ENCODE measurements at regions not wholly inside any gene's neighbourhood (a gene's known extent, or its start where the extent isn't known, plus 50 kb on each side); places are given as distances from the start of the nearest gene placed in this dataset.

DNA sequence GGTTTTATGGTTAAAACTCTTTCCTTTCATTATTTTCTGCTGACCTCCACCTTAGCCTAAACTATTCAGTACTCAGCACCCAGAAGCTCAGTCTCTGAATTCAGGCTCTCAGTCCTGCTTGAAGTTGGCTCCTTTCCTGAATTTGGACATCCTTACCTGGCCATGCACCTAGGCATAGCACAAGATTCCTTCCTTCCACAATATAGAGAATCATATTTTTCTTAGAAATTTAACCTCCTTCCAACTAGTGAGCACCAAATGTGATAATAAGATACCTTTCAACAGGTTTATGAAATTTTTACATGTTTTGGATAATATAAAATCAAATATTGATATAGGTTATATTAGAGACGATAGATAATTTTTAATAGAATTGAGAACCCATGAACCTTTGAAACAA lies 905.6 kb upstream of the GHITM start:
- H4K5ac ChIP-seq (ENCODE audit: insufficient read length, low read depth, low read length) = no peak overlapping the region
- H3K9me3 ChIP-seq (ENCODE audit: insufficient read depth in 2 of 2, low read depth in 1 of 2, low read length in 1 of 2) = no peaks in the 10 kb centered on the region
- H3K4me1 ChIP-seq (replicated peaks in 1 of 4; ENCODE audit: control insufficient read depth in 3 of 4, insufficient read depth in 4 of 4, low read length in 3 of 4) = 0 out of 7 replicates have a peak, but pooled peaks cover 0 to 2% (median 0%) of the 10 kb centered on the region in 4 experiments
- no peaks in the 10 kb centered on the region for H3K23me2 ChIP-seq (ENCODE audit: low read depth, low read length)
- H3K36me3 ChIP-seq (ENCODE audit: control insufficient read depth in 2 of 4, insufficient read depth in 4 of 4, low read length in 3 of 4) = no peaks in the 10 kb centered on the region
- H3K4ac ChIP-seq (replicated peaks; ENCODE audit: insufficient read length, low read depth, low read length) = no peak overlapping the region
- H2AK5ac ChIP-seq (ENCODE audit: low read depth, low read length) = no peak overlapping the region
- no peak overlapping the region for H2BK5ac ChIP-seq (ENCODE audit: low read depth, low read length)
- H3K79me2 ChIP-seq (ENCODE audit: control insufficient read depth in 1 of 2, insufficient read depth in 2 of 2, low read length in 2 of 2) = no peaks in the 10 kb centered on the region
- no peak overlapping the region for H2BK12ac ChIP-seq (ENCODE audit: low read depth, low read length)
- H3K79me1 ChIP-seq (ENCODE audit: low read depth, low read length) = no peaks in the 10 kb centered on the region
- TF ChIP-seq CEBPB (IDR thresholded peaks at IDR 0.05; ENCODE audit: low read depth, low read length) (no peak), KDM1A (IDR thresholded peaks at IDR 0.05; ENCODE audit: borderline replicate concordance, low read length) (no peak), PHF8 (conservative IDR thresholded peaks at IDR 0.05; ENCODE audit: low read depth, low read length) (no peak), TEAD4 (IDR thresholded peaks at IDR 0.05; ENCODE audit: low read depth, low read length) (no peak), SUZ12 (IDR thresholded peaks at IDR 0.05; ENCODE audit: low read length) (no peak), JUN (IDR thresholded peaks at IDR 0.05; ENCODE audit: low read depth, low read length) (no peak), TCF12 (IDR thresholded peaks at IDR 0.05; ENCODE audit: low read depth, low read length) (no peak), RNF2 (IDR thresholded peaks at IDR 0.05; ENCODE audit: borderline replicate concordance, low read depth, low read length, missing control alignments, poor library complexity, severe bottlenecking) (no peak), ZNF274 (IDR thresholded peaks at IDR 0.05; ENCODE audit: borderline replicate concordance, extremely low read depth, low read length) (no peak), EP300 (IDR thresholded peaks at IDR 0.05; ENCODE audit: borderline replicate concordance in 1 of 2, low read depth in 2 of 2, low read length in 2 of 2) (no peak), RFX5 (IDR thresholded peaks at IDR 0.05; ENCODE audit: borderline replicate concordance, low read depth, low read length) (no peak), NRF1 (IDR thresholded peaks at IDR 0.05; ENCODE audit: low read depth, low read length) (no peak)
- WGBS, 2 experiments (ENCODE audit: extremely low coverage in 1 of 2, insufficient coverage in 1 of 2, insufficient read length in 1 of 2, insufficient replicate concordance in 2 of 2, low coverage in 1 of 2, low lambda C conversion rate in 2 of 2, missing lambda C conversion rate in 1 of 2) = 96% methylated on average over 1 of the region's 1 CpG; no CpG with 5 or more reads in 1 of the 2 experiments
- CTCF ChIA-PET (ENCODE audit: partially characterized antibody) = interaction anchor here (0.5 kb wide), 1 partner anchor 525 kb away, joined by 3 read pairs; no protein-coding TSS in a partner anchor
- no peak overlapping the region for H3K4me3 ChIP-seq (ENCODE audit: extremely low read depth in 1 of 4, insufficient read depth in 2 of 4, low read depth in 3 of 4, low read length in 4 of 4)
- no peaks in the 10 kb centered on the region for H3K27me3 ChIP-seq (replicated peaks in 1 of 4; ENCODE audit: control insufficient read depth in 3 of 4, extremely low read depth in 1 of 4, insufficient read depth in 3 of 4, low read length in 3 of 4)
- H2BK20ac ChIP-seq (ENCODE audit: low read length) = no peak overlapping the region
- H2BK15ac ChIP-seq (ENCODE audit: low read length) = no peak overlapping the region
- no peak overlapping the region for H4K91ac ChIP-seq (replicated peaks; ENCODE audit: insufficient read length, low read length)
- no peak overlapping the region for H3K23ac ChIP-seq (ENCODE audit: insufficient read length)
- no peak overlapping the region for H3K56ac ChIP-seq (replicated peaks; ENCODE audit: insufficient read length, low read depth, low read length)
- FAIRE-seq (no peak), DNase-seq (ENCODE audit: low read depth in 1 of 2, low spot score in 2 of 2) (no peak)
- H2AFZ ChIP-seq (ENCODE audit: low read length) = no peak overlapping the region
- H4K8ac ChIP-seq (ENCODE audit: extremely low read depth, insufficient read depth, low read length) = no peak overlapping the region
- no peak overlapping the region for H2BK120ac ChIP-seq (replicated peaks; ENCODE audit: low read depth, low read length)
- H4K20me1 ChIP-seq (replicated peaks in 1 of 2; ENCODE audit: control insufficient read depth in 1 of 2, insufficient read depth in 2 of 2, low read length in 2 of 2) = no peaks in the 10 kb centered on the region
- H3K27ac ChIP-seq (ENCODE audit: low read depth, low read length) = no peak overlapping the region
- H3K9ac ChIP-seq (replicated peaks in 1 of 4; ENCODE audit: extremely low read depth in 1 of 4, low read depth in 3 of 4, low read length in 3 of 4) = no peak overlapping the region
- no peak overlapping the region for H3K14ac ChIP-seq (ENCODE audit: insufficient read length)
- POLR2A ChIA-PET (ENCODE audit: partially characterized antibody) = no interaction called here
- H3K4me2 ChIP-seq (ENCODE audit: insufficient read depth in 1 of 2, low read depth in 2 of 2, low read length in 2 of 2) = no peak overlapping the region
- H3K18ac ChIP-seq (ENCODE audit: extremely low read depth, low read length) = no peak overlapping the region
